SK-N-SH (cell line): ENCODE measurements at regions not wholly inside any gene's neighbourhood (a gene's known extent, or its start where the extent isn't known, plus 50 kb on each side); places are given as distances from the start of the nearest gene placed in this dataset.

Experiments used
- CTCF ChIA-PET: fragments of 300-600, 350-600 bp; formaldehyde crosslinking; extraction: SDS; loops from one replicate; lab custom pipeline; 2021; lab: Yijun Ruan, JAX
- POLR2A ChIA-PET: fragments of 350-600 bp; sonication (Branson Sonifier 250); formaldehyde crosslinking; extraction: SDS; loops from one replicate; lab custom pipeline; 2020; ENCODE audit warnings: antibody characterized with exemption, inconsistent platforms; lab: Yijun Ruan, JAX
- DNase-seq: peaks from one replicate; pipeline ENCODE4 v3.0.0; 2012
- H2AFZ ChIP-seq: fragments of 200-600 bp; sonication (generic); 2 replicates; pipeline ENCODE4 v1.8.1; 2016; ENCODE audit warnings: antibody characterized with exemption, mild to moderate bottlenecking, low read depth
- H3F3A ChIP-seq: fragments of 200-600 bp; sonication (generic); replicated peaks from 2 replicates; pipeline ENCODE3; 2016; ENCODE audit warnings: antibody characterized with exemption, mild to moderate bottlenecking; ENCODE audit not compliant: insufficient read depth
- H3K27ac ChIP-seq, 2 experiments: fragments of 200-500 bp in 1 of 2; fragments of 200-600 bp in 1 of 2; sonication (Bioruptor generic) in 1 of 2; sonication (generic), shearing (Covaris generic) in 1 of 2; 2 replicates each; pipeline versions ENCODE4 v1.5.1 to v1.6.1; 2014 to 2016; ENCODE audit warnings: low read depth in 2 of 2, inconsistent platforms in 1 of 2, low read length in 1 of 2, mild to moderate bottlenecking in 1 of 2, mixed read lengths in 1 of 2
- H3K27me3 ChIP-seq: fragments of 200-600 bp; sonication (generic), shearing (Covaris generic); 2 replicates; pipeline ENCODE4 v1.6.1; 2016; ENCODE audit warnings: mixed run types; ENCODE audit not compliant: insufficient read depth
- H3K36me3 ChIP-seq, 2 experiments: fragments of 200-500 bp in 1 of 2; fragments of 200-600 bp in 1 of 2; sonication (Bioruptor generic) in 1 of 2; sonication (generic) in 1 of 2; replicated peaks in 1 of 2; 2 replicates each; pipeline versions ENCODE3 to v1.5.1; 2014 to 2016; ENCODE audit warnings: low read length in 1 of 2, mild to moderate bottlenecking in 1 of 2; ENCODE audit not compliant: insufficient read depth in 2 of 2, control insufficient read depth in 1 of 2
- H3K4me1 ChIP-seq, 2 experiments: fragments of 200-500 bp in 1 of 2; fragments of 200-600 bp in 1 of 2; sonication (Bioruptor generic) in 1 of 2; sonication (generic), shearing (Covaris generic) in 1 of 2; 2 replicates each; pipeline versions ENCODE4 v1.5.1 to v1.6.1; 2014 to 2016; ENCODE audit warnings: low read depth in 1 of 2, low read length in 1 of 2, mixed run types in 1 of 2; ENCODE audit not compliant: insufficient read depth in 2 of 2, control insufficient read depth in 1 of 2
- H3K4me2 ChIP-seq: fragments of 200-600 bp; sonication (generic), shearing (Covaris generic); 2 replicates; pipeline ENCODE4 v1.6.1; 2017; ENCODE audit warnings: mixed run types
- H3K4me3 ChIP-seq, 2 experiments: fragments of 200-500 bp in 1 of 2; fragments of 200-600 bp in 1 of 2; sonication (Bioruptor generic) in 1 of 2; sonication (generic), shearing (Covaris generic) in 1 of 2; 2 replicates each; pipeline versions ENCODE4 v1.5.1 to v1.8.1; 2014 to 2016; ENCODE audit warnings: low read depth in 2 of 2, inconsistent platforms in 1 of 2, low read length in 1 of 2, mild to moderate bottlenecking in 1 of 2, mixed read lengths in 1 of 2, moderate library complexity in 1 of 2
- H3K79me2 ChIP-seq: fragments of 200-600 bp; sonication (generic); 2 replicates; pipeline ENCODE4 v1.8.1; 2017; ENCODE audit warnings: mild to moderate bottlenecking; ENCODE audit not compliant: insufficient read depth
- H3K9ac ChIP-seq: fragments of 200-600 bp; sonication (generic); 2 replicates; pipeline ENCODE4 v1.6.1; 2017; ENCODE audit warnings: mixed run types
- H3K9me2 ChIP-seq: fragments of 200-600 bp; sonication (generic); 2 replicates; pipeline ENCODE4 v1.6.1; 2017; ENCODE audit warnings: mixed run types
- H3K9me3 ChIP-seq: fragments of 200-600 bp; sonication (generic); 2 replicates; pipeline ENCODE4 v1.6.1; 2017; ENCODE audit warnings: mixed run types, mild to moderate bottlenecking, moderate library complexity
- H4K20me1 ChIP-seq: fragments of 200-600 bp; sonication (generic); 2 replicates; pipeline ENCODE4 v1.6.1; 2017; ENCODE audit warnings: mild to moderate bottlenecking, mixed run types; ENCODE audit not compliant: insufficient read depth
- CHD2 ChIP-seq: fragments of 150-350 bp; IDR thresholded peaks from 2 replicates; pipeline ENCODE4 v1.6.1; 2018; ENCODE audit warnings: low read length; ENCODE audit not compliant: partially characterized antibody
- EZH2phosphoT487 ChIP-seq: fragments of 200-600 bp; sonication (generic); IDR thresholded peaks from 2 replicates; pipeline ENCODE4 v1.6.1; 2017; ENCODE audit warnings: low read depth, mixed run types, mild to moderate bottlenecking, antibody characterized with exemption, moderate library complexity, borderline replicate concordance
- MAX ChIP-seq: IDR thresholded peaks from 2 replicates; pipeline ENCODE4 v1.4.0; 2012; ENCODE audit warnings: low read depth
- MEF2A ChIP-seq: IDR thresholded peaks from 2 replicates; pipeline ENCODE4 v1.4.0; 2012; ENCODE audit warnings: low read depth, borderline replicate concordance
- MXI1 ChIP-seq: IDR thresholded peaks from 2 replicates; pipeline ENCODE4 v1.6.1; 2012; ENCODE audit warnings: mild to moderate bottlenecking, low read depth, low read length, improper control_type of control experiment
- NFIC ChIP-seq: IDR thresholded peaks from 2 replicates; pipeline ENCODE4 v1.4.0; 2012; ENCODE audit warnings: borderline replicate concordance
- RCOR1 ChIP-seq: fragments of 150-350 bp; IDR thresholded peaks from 2 replicates; pipeline ENCODE4 v1.6.1; 2017; ENCODE audit warnings: antibody characterized with exemption, low read length
- REST ChIP-seq: IDR thresholded peaks from 2 replicates; pipeline ENCODE4 v1.6.1; 2012; ENCODE audit warnings: mild to moderate bottlenecking, low read depth, low read length, moderate library complexity
- RXRA ChIP-seq: IDR thresholded peaks from 2 replicates; pipeline ENCODE4 v1.4.0; 2012; ENCODE audit warnings: low read depth, mild to moderate bottlenecking, borderline replicate concordance
- TEAD4 ChIP-seq: IDR thresholded peaks from 2 replicates; pipeline ENCODE4 v1.4.0; 2012; ENCODE audit warnings: mild to moderate bottlenecking, borderline replicate concordance; ENCODE audit not compliant: insufficient read depth
- USF1 ChIP-seq: IDR thresholded peaks from 2 replicates; pipeline ENCODE4 v1.4.0; 2012; ENCODE audit warnings: low read depth, borderline replicate concordance
- USF2 ChIP-seq: fragments of 150-350 bp; IDR thresholded peaks from 2 replicates; pipeline ENCODE4 v1.6.1; 2017; ENCODE audit warnings: antibody characterized with exemption, low read length, low read depth, borderline replicate concordance
- WGBS: methylation state at CpG from one replicate; pipeline ENCODE4 v1.1.6; 2017; ENCODE audit warnings: low lambda C conversion rate; 5-methylcytosine and 5-hydroxymethylcytosine counted together

GRCh38 chr22:42330170-42330569, 59.7 kb upstream of the TCF20 start:
- ChIA-PET CTCF (interaction anchor here (0.7 kb wide), 1 partner anchor 16 kb away, joined by 3 read pairs; no protein-coding TSS in a partner anchor), POLR2A (no interaction called here)
- no peaks in the 10 kb centered on the region for H3K9me3 ChIP-seq
- H2AFZ ChIP-seq = no peak overlapping the region
- no peaks in the 10 kb centered on the region for H3F3A ChIP-seq
- no peak overlapping the region for H3K4me2 ChIP-seq
- H4K20me1 ChIP-seq = no peaks in the 10 kb centered on the region
- H3K36me3 ChIP-seq = no peaks in the 10 kb centered on the region
- peaks cover 0 to 3% of the 10 kb centered on the region in 2 experiments; a peak in 1 of 4 replicates for H3K4me1 ChIP-seq
- 73% methylated on average over 2 of the region's 5 CpGs for WGBS
- no peak overlapping the region for H3K4me3 ChIP-seq
- TF ChIP-seq RCOR1 (no peak), MAX (no peak), USF1 (no peak), CHD2 (no peak), MXI1 (no peak), RXRA (no peak), MEF2A (no peak), NFIC (no peak), REST (no peak), USF2 (no peak), TEAD4 (no peak), EZH2phosphoT487 (no peak)
- no peak for DNase-seq
- H3K9me2 ChIP-seq = no peaks in the 10 kb centered on the region
- no peaks in the 10 kb centered on the region for H3K27me3 ChIP-seq
- no peak overlapping the region for H3K27ac ChIP-seq
- no peaks in the 10 kb centered on the region for H3K79me2 ChIP-seq
- H3K9ac ChIP-seq = no peak overlapping the region
